Hepatocyte (in vitro differentiated cells): ENCODE measurements at regions not wholly inside any gene's neighbourhood (a gene's known extent, or its start where the extent isn't known, plus 50 kb on each side); places are given as distances from the start of the nearest gene placed in this dataset.

Experiments used
- DNase-seq: peaks from one replicate; pipeline ENCODE4 v3.0.0-alpha.2; 2016; ENCODE audit warnings: low spot score
- H2AFZ ChIP-seq: fragments of 200-600 bp; sonication (generic); 2 replicates; pipeline ENCODE4 v1.6.0; 2016; ENCODE audit warnings: antibody characterized with exemption, mild to moderate bottlenecking
- H3K27ac ChIP-seq: fragments of 200-600 bp; sonication (generic); 2 replicates; pipeline ENCODE4 v1.5.1; 2016; ENCODE audit warnings: mild to moderate bottlenecking
- H3K27me3 ChIP-seq: fragments of 200-600 bp; sonication (generic); 2 replicates; pipeline ENCODE4 v1.6.1; 2016
- H3K36me3 ChIP-seq: fragments of 200-600 bp; sonication (generic); replicated peaks from 2 replicates; pipeline ENCODE4 v1.5.1; 2016; ENCODE audit warnings: low read depth; ENCODE audit not compliant: insufficient read depth
- H3K4me1 ChIP-seq: fragments of 200-600 bp; sonication (generic); 2 replicates; pipeline ENCODE4 v1.5.1; 2016; ENCODE audit warnings: mild to moderate bottlenecking, moderate library complexity; ENCODE audit not compliant: insufficient read depth
- H3K4me2 ChIP-seq: fragments of 200-600 bp; sonication (generic); 2 replicates; pipeline ENCODE4 v1.6.0; 2016
- H3K4me3 ChIP-seq: fragments of 200-600 bp; sonication (generic); 2 replicates; pipeline ENCODE4 v1.5.1; 2016; ENCODE audit warnings: mild to moderate bottlenecking
- H3K79me2 ChIP-seq: fragments of 200-600 bp; sonication (generic); 2 replicates; pipeline ENCODE4 v1.6.0; 2017; ENCODE audit warnings: mild to moderate bottlenecking
- H3K9me2 ChIP-seq: fragments of 200-600 bp; sonication (generic); replicated peaks from 2 replicates; pipeline ENCODE4 v1.6.0; 2017; ENCODE audit warnings: mild to moderate bottlenecking; ENCODE audit not compliant: insufficient read depth
- H3K9me3 ChIP-seq: fragments of 200-600 bp; sonication (generic); 2 replicates; pipeline ENCODE4 v1.5.1; 2016; ENCODE audit warnings: low read depth, mild to moderate bottlenecking
- H4K20me1 ChIP-seq: fragments of 200-600 bp; sonication (generic); 2 replicates; pipeline ENCODE4 v1.6.0; 2016; ENCODE audit warnings: mild to moderate bottlenecking; ENCODE audit not compliant: insufficient read depth, poor library complexity, severe bottlenecking
- EZH2 ChIP-seq: fragments of 200-600 bp; sonication (generic); IDR thresholded peaks from 2 replicates; pipeline ENCODE4 v1.6.1; 2016; ENCODE audit warnings: antibody characterized with exemption, mild to moderate bottlenecking, borderline replicate concordance
- EZH2phosphoT487 ChIP-seq: fragments of 200-600 bp; sonication (generic); IDR thresholded peaks from one replicate; pipeline ENCODE4 v1.6.1; 2018; ENCODE audit warnings: antibody characterized with exemption, mild to moderate bottlenecking, low read depth, moderate library complexity; ENCODE audit not compliant: unreplicated experiment, severe bottlenecking
- WGBS: methylation state at CpG from one replicate; pipeline ENCODE4 v1.1.6; 2016; ENCODE audit warnings: low lambda C conversion rate; ENCODE audit errors: missing lambda C conversion rate; 5-methylcytosine and 5-hydroxymethylcytosine counted together
- TF ChIP-seq, protein P1 (sequence below): fragments of 200-600 bp; sonication (generic); IDR thresholded peaks from 2 replicates; pipeline ENCODE4 v1.5.1; 2016; ENCODE audit warnings: antibody characterized with exemption, mild to moderate bottlenecking; ENCODE audit not compliant: poor library complexity

DNA sequence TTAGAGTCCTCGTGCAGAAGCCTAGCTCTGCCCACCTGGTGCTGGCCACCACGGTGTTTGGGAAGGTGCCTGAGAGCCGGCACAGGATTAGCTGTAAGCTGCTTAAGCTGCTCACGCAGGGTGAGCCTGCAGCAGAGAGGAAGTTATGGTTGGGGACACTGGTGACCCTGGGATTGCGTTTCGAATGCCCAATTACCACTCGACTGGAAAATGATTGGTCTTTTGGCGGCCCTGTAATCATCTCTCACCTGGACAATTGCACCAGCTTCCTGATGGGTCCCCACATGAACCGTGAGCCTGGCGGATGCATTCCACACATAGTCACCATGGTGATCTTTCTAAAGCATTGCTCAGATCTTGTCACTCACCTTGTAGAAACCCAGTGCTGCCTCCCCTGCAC, 442.3 kb upstream of the ZMIZ1 start:
- DNase-seq = no peak
- Histone ChIP-seq H3K36me3 (no peaks in the 10 kb centered on the region), H3K27ac (no peak overlapping the region), H3K4me2 (no peak overlapping the region), H3K79me2 (no peaks in the 10 kb centered on the region), H3K9me2 (no peaks in the 10 kb centered on the region), H3K4me3 (no peak overlapping the region), H4K20me1 (no peaks in the 10 kb centered on the region), H3K9me3 (no peaks in the 10 kb centered on the region), H3K27me3 (no peaks in the 10 kb centered on the region), H3K4me1 (peaks cover 8% of the 10 kb centered on the region), H2AFZ (no peak overlapping the region)
- no peak for TF ChIP-seq EZH2
- TF ChIP-seq, protein P1, sequence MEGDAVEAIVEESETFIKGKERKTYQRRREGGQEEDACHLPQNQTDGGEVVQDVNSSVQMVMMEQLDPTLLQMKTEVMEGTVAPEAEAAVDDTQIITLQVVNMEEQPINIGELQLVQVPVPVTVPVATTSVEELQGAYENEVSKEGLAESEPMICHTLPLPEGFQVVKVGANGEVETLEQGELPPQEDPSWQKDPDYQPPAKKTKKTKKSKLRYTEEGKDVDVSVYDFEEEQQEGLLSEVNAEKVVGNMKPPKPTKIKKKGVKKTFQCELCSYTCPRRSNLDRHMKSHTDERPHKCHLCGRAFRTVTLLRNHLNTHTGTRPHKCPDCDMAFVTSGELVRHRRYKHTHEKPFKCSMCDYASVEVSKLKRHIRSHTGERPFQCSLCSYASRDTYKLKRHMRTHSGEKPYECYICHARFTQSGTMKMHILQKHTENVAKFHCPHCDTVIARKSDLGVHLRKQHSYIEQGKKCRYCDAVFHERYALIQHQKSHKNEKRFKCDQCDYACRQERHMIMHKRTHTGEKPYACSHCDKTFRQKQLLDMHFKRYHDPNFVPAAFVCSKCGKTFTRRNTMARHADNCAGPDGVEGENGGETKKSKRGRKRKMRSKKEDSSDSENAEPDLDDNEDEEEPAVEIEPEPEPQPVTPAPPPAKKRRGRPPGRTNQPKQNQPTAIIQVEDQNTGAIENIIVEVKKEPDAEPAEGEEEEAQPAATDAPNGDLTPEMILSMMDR = no peak
- no peak for TF ChIP-seq EZH2phosphoT487
- WGBS = 64% methylated on average over 10 of the region's 10 CpGs

DNA sequence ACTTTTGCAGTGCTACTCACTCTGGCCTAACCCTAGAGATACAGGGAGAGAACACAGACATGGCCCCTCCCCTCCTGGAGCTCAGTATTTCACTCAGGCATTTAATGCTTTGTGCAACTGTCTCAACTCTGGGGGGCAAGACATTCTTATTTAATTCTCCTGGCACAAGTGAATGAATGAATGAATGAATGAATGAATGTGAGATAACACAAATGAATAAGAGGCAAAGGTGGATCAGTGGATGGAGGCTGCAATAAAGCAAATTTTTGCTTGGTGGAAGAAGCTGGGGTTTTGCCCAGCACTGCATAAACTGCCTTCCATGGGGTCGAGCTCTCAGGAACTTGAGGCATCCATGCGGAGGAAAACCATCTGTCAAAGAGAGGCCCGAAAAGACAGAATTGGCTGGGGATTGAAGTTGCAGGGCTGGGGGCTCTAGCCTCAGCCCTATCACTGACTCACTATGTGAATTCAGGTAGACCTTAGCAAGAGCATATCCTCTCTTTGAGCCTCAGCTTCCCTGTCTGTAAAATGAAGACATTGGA, 441.4 kb upstream of the ZMIZ1 start:
- H3K9me3 ChIP-seq = no peaks in the 10 kb centered on the region
- TF ChIP-seq, protein P1 = no peak
- no peak for TF ChIP-seq EZH2phosphoT487
- no peak for TF ChIP-seq EZH2
- no peak overlapping the region for H3K4me2 ChIP-seq
- no peak for DNase-seq
- H3K27me3 ChIP-seq = no peaks in the 10 kb centered on the region
- H2AFZ ChIP-seq = no peak overlapping the region
- no peaks in the 10 kb centered on the region for H3K36me3 ChIP-seq
- peaks cover 8% of the 10 kb centered on the region for H3K4me1 ChIP-seq
- no peak overlapping the region for H3K27ac ChIP-seq
- 86% methylated on average over 3 of the region's 3 CpGs for WGBS
- no peaks in the 10 kb centered on the region for H4K20me1 ChIP-seq
- no peak overlapping the region for H3K4me3 ChIP-seq
- no peaks in the 10 kb centered on the region for H3K9me2 ChIP-seq
- H3K79me2 ChIP-seq = no peaks in the 10 kb centered on the region

DNA sequence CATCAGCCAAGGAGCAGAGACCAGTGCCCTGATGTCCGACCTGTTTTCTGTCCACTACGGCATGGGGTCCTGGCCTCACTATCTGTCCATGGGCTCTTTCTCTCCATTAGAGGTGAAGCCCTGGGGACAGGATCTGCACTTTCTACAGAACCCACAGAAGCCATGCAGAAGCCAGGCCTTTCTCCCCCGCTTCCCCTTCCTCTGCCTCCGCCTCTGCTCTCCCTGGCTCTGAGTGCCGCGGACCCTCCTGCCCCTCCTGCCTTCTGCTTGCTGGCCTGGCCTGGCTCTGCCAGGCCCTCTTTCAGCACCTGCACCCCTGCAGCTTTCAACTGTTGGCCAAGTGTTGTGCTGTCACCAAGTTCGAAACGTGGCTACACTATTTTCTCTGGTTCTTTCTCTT, 439.8 kb upstream of the ZMIZ1 start:
- H2AFZ ChIP-seq = no peak overlapping the region
- no peak overlapping the region for H3K4me2 ChIP-seq
- no peaks in the 10 kb centered on the region for H3K9me3 ChIP-seq
- H3K79me2 ChIP-seq = no peaks in the 10 kb centered on the region
- 84% methylated on average over 7 of the region's 8 CpGs for WGBS
- H3K4me3 ChIP-seq = no peak overlapping the region
- H3K9me2 ChIP-seq = no peaks in the 10 kb centered on the region
- no peaks in the 10 kb centered on the region for H3K36me3 ChIP-seq
- H4K20me1 ChIP-seq = no peaks in the 10 kb centered on the region
- H3K4me1 ChIP-seq = peaks cover 1% of the 10 kb centered on the region
- TF ChIP-seq, protein P1 = no peak
- TF ChIP-seq EZH2 = no peak
- TF ChIP-seq EZH2phosphoT487 = no peak
- no peak for DNase-seq
- H3K27me3 ChIP-seq = no peaks in the 10 kb centered on the region
- H3K27ac ChIP-seq = no peak overlapping the region

DNA sequence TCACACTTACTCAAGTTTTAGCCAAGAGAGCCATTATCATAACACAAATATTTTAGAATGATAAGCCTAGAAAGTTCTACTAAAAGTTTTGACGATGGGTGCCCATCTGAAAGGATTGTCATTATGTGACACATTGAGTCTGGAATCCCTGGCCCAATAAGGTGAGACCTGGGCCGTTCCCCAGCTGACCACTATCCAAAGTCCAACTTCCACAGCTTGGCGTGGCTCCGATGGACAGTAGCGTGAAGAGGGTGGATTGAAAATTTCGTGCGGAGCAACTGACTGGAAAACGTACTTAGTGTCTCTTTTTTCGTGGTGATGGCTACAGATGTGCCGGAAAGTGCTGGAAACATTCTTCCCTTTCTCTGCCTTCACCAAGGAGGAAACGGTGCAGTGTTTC, 439.0 kb upstream of the ZMIZ1 start:
- no peak for TF ChIP-seq EZH2
- TF ChIP-seq, protein P1 = no peak
- no peak for TF ChIP-seq EZH2phosphoT487
- no peaks in the 10 kb centered on the region for H3K9me2 ChIP-seq
- 88% methylated on average over 11 of the region's 11 CpGs for WGBS
- H4K20me1 ChIP-seq = no peaks in the 10 kb centered on the region
- H3K9me3 ChIP-seq = no peaks in the 10 kb centered on the region
- H3K27me3 ChIP-seq = no peaks in the 10 kb centered on the region
- H3K4me3 ChIP-seq = no peak overlapping the region
- no peak for DNase-seq
- H3K79me2 ChIP-seq = no peaks in the 10 kb centered on the region
- H3K36me3 ChIP-seq = no peaks in the 10 kb centered on the region
- no peak overlapping the region for H3K4me2 ChIP-seq
- no peak overlapping the region for H2AFZ ChIP-seq
- H3K4me1 ChIP-seq = peaks cover 4% of the 10 kb centered on the region
- H3K27ac ChIP-seq = no peak overlapping the region
